GM18505 (cell line): ENCODE measurements at regions not wholly inside any gene's neighbourhood (a gene's known extent, or its start where the extent isn't known, plus 50 kb on each side); places are given as distances from the start of the nearest gene placed in this dataset.

ENCODE experiments used
- ATAC-seq: cut with Tn5 transposase; IDR thresholded peaks from one replicate; pipeline ENCODE4 v1.9.1; 2021; ENCODE audit not compliant: unreplicated experiment
- POLR2A ChIP-seq: IDR thresholded peaks from 4 replicates; pipeline ENCODE4 v1.6.1; 2011; ENCODE audit warnings: borderline replicate concordance; ENCODE audit not compliant: insufficient read depth, insufficient read length; ENCODE audit errors: extremely low read depth

DNA sequence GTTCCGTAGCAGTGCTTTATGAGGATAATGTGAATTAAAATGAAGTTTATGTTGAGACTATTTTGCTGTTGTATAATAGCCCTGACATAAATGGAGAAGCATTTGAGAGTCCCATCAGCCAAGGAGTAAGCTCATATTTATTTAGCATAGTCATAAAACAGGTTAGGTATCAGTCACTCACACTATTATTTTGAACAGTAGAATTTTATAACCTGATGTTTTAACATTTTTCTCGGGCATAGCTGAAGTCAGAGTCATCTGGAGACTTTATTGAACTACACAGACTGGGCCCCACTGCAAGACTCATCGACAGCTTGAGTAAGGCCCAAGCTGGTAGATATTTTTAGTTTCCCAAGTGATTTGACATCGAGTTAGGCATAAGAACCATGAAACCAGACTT is 620.3 kb upstream of the WWC1 start:
- no peak for TF ChIP-seq POLR2A
- ATAC-seq: no peak

DNA sequence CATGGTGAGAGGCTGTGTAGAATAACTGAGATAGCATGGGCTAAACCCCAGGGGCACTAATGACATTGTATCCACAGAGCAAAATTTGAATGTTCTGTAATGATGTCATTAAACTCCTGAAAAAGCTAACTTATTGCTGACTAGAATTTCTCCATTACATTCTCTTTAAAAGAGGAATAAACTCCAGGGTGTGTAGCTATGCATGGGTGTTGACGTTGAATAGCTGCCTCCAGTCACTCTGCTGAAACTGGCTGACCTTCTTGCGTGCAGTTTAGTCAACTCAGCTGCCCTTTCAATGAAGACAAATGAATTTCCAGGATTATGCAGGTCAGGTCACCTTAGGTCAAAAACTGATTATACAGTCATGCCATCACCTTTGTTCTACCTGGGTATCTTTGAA is 617.5 kb upstream of the WWC1 start:
- no peak for ATAC-seq
- TF ChIP-seq POLR2A: no peak

DNA sequence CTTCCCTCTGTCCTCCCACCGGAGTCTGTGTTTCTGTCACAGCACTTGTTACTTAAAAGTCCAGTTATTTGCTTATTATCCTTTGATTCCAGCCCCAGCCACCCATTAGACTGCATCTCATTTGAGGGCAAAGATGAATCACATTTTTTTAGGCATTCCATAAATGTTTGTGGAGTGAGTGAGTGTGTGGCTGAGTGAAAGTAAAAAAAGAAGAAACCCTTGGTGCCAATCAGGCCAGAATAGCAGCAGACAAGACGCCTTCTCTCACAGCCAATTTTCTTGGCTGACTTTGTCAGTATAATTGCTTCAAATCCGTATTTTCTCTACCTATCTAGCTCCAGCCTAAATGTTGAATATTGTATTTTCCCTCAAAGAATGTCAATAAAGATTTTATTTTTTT is 613.0 kb upstream of the WWC1 start:
- no peak for ATAC-seq
- TF ChIP-seq POLR2A: no peak

DNA sequence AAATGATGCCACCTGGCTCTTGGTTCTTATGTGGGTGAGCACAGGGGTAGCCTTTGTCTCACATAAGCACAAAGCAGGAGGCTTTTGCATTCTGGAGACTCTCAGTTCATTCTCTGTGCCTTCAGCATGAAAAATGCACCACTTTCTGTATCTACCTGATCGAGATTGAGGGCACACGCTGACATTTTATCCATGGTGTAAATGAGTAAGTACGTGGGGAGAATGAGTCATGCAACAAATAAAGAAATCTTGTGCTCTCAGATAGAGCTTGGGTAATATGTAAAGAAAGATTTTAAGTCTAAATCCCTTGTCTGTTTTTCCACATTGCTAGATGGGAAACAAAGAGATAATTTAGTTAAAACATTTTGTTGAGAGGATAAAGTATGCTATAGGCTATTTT is 607.2 kb upstream of the WWC1 start:
- ATAC-seq: no peak
- no peak for TF ChIP-seq POLR2A

DNA sequence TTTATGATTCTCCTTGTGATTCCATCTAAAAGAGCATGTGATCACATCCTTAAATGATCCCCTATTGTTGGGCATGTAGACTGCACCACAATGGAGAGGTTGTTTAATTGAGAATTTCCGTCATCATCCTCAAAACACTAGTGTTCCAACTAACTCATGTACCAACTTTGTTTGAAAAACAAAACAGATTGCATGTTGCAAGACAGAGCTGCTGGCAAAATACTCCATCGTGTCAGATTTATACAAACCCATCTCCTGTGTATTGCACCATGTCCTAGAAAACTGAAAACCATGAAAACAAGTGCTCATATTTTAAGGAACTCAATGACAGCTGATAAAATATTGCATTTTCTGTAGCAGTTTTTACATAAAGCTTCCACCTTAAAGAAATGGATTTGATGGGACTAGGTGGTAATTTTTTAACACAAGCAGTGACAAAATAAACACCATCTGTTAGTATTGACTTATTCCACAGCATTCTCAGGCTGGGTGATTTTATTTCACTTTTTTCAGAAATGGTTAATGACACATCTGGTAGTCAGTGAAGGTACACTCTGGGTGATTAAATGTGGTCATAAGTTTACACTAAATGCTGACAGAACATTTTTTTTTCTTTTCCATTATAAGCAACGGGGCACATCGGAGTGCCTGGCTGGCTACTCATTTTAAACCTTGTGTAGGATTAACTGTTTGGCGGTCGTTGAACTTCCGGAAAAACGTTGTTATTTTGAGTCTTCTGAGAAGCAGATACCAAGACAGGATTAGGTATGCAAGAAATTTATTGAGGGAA is 602.9 kb upstream of the WWC1 start:
- no peak for TF ChIP-seq POLR2A
- ATAC-seq: no peak

DNA sequence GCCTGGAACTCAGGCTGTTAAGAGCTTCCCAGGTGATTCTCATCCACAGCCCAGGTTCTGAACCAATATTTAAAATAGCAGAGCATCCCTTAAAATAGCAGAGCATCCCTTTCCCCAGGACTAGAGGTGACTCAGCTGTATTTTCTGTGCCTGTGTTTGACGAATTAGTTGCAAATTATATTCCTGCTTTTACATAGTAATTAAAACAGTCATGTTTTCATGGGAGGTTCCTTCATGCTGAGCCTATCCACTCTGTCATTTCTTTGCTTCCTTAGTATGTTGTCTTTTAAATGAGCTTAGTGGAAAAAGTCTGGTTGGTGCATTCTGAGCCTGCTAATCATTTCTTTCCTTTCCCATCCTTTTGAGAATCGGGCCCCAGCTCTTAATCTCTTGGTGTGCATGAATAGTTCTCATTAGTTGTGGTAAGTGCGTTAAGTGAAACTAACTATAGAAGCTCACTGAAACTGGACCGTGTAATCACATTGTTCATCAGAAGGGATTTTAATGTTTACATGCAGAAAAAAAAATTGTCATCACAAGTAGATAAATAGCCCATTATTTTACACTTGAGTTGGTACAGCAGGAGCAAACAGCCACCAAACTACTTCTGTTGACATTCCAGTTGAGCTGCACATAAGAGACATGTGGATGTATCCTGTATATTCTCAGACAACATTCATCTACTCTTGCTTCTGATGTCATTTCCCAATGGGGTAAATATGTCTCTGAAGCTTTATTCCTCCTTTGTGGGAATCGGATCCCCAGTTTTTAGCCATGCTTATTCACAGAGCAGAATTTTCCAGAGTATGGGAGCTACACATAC is 596.9 kb upstream of the WWC1 start:
- no peak for TF ChIP-seq POLR2A
- ATAC-seq: no peak

DNA sequence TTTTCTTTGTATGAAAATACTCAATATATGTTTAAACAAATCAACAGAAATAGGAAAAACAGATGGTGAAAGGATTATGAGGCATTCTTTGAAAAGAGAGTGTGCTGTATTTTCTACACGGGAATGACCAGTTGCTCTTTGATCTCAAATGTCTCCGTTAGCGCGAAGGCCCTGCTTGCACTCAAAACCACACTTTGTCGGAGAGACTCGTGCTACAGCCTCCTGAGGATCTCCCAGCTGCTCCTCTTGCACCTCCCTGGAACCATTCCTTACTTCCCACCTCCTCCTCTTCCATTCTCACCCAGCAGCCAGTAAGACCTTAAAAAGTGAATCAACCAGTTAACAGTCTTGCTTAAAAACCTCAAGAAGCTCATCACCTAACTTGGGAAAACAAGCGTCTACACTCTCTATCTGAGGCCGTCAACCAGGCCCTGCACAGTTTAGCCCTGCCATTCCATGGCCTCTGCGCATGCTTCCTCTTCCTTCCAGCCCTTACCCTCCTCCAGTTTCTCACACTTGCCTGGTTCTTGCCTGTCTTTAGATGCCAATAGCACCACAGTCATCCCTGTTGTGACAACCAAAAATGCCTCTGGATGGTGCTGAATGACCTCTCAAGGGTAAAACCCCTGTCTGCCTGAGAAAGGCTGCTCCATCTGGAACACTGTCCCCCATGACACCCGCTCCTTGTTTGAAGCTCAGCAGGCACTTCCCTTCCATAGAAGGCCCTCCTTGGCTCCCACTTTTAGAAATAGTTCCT is 594.7 kb upstream of the WWC1 start:
- no peak for ATAC-seq
- no peak for TF ChIP-seq POLR2A

DNA sequence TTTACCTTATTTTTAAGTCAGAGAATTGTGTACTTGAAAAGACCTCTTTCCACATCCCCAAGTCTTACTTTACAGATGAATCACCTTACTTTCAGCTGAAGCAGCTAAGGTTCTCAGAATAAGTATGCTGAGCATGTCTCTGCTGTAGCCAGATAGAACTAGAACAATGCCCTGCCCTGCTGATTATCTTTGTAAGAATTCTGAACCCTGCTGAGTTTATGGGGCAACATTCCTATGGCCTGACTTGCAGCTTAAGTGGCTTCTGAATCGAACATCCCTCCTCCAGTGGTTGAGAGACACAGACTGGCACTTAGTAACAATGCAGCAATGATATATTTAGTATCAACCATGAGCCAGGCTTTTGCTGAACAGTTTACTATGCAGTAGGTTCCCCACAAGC is 592.0 kb upstream of the WWC1 start:
- no peak for TF ChIP-seq POLR2A
- no peak for ATAC-seq

DNA sequence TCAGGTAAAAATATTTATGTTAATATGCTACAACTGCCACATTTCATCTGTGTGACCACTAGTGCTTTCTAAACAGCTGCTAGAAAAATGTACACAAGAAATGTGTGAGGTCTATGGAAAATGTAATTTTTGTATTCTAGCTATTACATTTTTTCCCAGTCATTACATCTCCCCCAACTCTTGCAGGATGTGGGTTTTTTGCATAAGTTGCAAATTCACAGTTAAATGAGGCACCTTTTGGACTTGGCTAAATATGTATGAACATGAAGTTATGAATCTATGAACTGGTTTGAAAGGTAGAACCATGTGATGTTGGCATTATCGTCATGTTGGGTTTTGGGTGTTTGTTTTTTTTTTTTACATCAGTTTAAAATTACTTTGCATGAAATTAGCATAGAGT is 590.4 kb upstream of the WWC1 start:
- TF ChIP-seq POLR2A: no peak
- ATAC-seq: no peak

DNA sequence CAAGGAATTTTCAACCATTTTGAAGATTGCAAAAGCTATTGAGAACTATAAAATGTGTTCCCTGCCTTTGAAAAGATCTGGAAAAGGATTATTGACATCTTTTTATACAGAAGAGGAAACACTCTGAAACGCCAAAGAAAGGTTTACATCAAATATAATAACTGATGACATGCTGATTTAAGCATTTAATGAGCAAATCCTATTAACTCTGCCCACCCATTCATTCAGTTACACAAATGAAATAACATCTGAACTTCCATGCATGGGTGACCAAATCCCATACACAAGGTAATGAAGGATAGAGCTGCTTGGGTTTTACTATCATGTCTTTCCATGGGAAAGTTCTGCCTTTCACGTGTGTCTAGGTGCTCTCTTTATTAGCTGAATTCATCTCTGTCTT is 589.4 kb upstream of the WWC1 start:
- no peak for ATAC-seq
- TF ChIP-seq POLR2A: no peak

DNA sequence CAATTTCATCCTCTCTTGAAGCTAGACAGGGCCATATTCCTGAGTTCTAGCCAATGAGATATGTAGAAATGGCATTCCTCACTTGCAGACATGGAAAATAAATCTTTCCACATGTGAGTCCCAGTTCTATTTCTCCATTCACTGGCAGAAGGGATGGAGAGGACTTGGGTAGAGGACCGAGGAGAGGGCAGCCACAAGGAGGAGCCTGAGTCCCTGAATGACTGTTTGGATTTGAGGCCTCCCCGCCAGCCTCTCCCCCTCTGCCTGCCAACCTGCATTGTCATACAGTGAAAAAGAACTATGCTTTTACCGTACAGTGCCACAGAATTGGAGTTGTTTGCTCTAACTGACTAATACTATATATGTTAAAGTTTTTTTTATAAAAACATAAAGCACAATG is 583.0 kb upstream of the WWC1 start:
- no peak for TF ChIP-seq POLR2A
- ATAC-seq: no peak

DNA sequence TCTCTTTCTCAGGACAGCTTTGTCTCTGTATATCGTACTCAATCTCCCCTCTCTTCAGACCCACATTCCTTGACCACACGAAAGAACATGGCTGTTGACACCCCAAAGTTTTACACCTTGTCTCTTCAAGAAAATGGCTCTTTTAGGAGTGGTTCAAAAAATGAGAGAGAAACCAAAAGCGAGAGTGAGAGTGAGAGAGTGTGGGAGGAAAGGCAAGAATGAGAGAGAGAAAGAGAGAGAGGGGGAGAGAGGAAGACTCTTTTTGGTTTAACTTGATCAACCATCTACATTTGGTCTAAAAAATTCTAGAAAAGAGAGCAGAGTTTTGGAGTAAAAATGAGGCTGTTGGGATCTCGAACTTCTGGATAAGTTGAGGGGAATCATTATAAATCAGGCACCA is 581.8 kb upstream of the WWC1 start:
- TF ChIP-seq POLR2A: no peak
- peak; percentile 60 for ATAC-seq

DNA sequence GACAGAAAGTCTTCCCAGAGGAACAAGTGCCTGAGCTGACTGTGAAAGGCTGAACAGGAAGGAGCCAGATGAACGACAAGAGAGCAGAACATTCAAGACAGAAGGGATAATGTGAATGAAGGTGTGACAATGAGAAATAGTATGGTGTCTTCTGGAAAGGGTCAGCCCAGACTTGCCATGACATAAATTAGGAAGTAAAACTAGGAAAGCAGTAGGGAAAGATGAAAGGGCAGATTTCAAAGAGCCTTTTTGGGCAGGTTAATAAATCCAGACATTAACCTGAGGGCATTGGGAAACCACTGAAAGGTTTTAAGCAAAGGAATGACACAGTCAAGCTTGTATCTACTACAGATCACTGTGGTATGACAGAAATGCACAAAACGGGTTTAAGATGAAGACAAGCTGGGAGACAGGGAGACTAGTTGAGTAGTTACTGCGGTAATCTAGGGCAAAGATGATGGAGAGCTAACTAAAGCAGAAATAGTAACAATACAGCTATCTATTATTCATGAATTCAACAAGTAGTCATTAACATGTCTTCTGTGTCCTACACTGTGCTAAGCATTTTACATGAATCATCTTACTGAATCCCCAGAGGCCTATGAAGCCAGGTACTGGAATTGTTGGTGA is 580.9 kb upstream of the WWC1 start:
- no peak for ATAC-seq
- no peak for TF ChIP-seq POLR2A
